Lower leg skin (tissue), 3 donors: ENCODE measurements at regions not wholly inside any gene's neighbourhood (a gene's known extent, or its start where the extent isn't known, plus 50 kb on each side); places are given as distances from the start of the nearest gene placed in this dataset.

Source experiments
- CTCF ChIP-seq, 3 donors: fragments of 450-650 bp; IDR thresholded peaks; one replicate each; pipeline ENCODE4 v1.5.1; 2016; ENCODE audit warnings: antibody characterized with exemption in 3 of 3, mild to moderate bottlenecking in 3 of 3, moderate library complexity in 2 of 3
- POLR2A ChIP-seq, 2 donors: fragments of 450-650 bp; IDR thresholded peaks; one replicate each; pipeline ENCODE4 v1.6.1; 2016 to 2017; ENCODE audit warnings: antibody characterized with exemption in 2 of 2, mild to moderate bottlenecking in 1 of 2, moderate library complexity in 1 of 2

- no peak for TF ChIP-seq CTCF (IDR thresholded peaks at IDR 0.05)
- no peak for TF ChIP-seq POLR2A (IDR thresholded peaks at IDR 0.05)
Measured at GRCh38 chr11:33946930-33947329, 55.1 kb upstream of the LMO2 start.
